HG03103 (cell line): ENCODE measurements at regions not wholly inside any gene's neighbourhood (a gene's known extent, or its start where the extent isn't known, plus 50 kb on each side); places are given as distances from the start of the nearest gene placed in this dataset.

ENCODE experiments used
- ATAC-seq: cut with Tn5 transposase; IDR thresholded peaks from one replicate; pipeline ENCODE4 v1.9.1; 2021; ENCODE audit warnings: low read depth; ENCODE audit not compliant: unreplicated experiment

GRCh38 chr12:115763376-115763775, 514.1 kb downstream of the MED13L start:
- ATAC-seq = no peak

GRCh38 chr12:115762936-115763335, 514.6 kb downstream of the MED13L start:
- ATAC-seq = no peak

- ATAC-seq = no peak
Observed at GRCh38 chr12:115761784-115762183, 515.7 kb downstream of the MED13L start.

- ATAC-seq = no peak
Observed at GRCh38 chr12:115760231-115760630, 517.3 kb downstream of the MED13L start.

GRCh38 chr12:115758877-115759620, 518.4 kb downstream of the MED13L start:
- no peak for ATAC-seq

- ATAC-seq = no peak
Observed at GRCh38 chr12:115758183-115758582, 519.3 kb downstream of the MED13L start.

GRCh38 chr12:115756804-115757203, 520.7 kb downstream of the MED13L start:
- no peak for ATAC-seq

GRCh38 chr12:115756271-115756670, 521.2 kb downstream of the MED13L start:
- no peak for ATAC-seq

- ATAC-seq = no peak
Observed at GRCh38 chr12:115755725-115756085, 521.8 kb downstream of the MED13L start.

- ATAC-seq = no peak
Observed at GRCh38 chr12:115755061-115755724, 522.3 kb downstream of the MED13L start.

- ATAC-seq = no peak
Observed at GRCh38 chr12:115752913-115753726, 524.4 kb downstream of the MED13L start.

- no peak for ATAC-seq
Observed at GRCh38 chr12:115752156-115752555, 525.3 kb downstream of the MED13L start.

GRCh38 chr12:115750340-115750739, 527.2 kb downstream of the MED13L start:
- no peak for ATAC-seq

GRCh38 chr12:115749071-115749841, 528.2 kb downstream of the MED13L start:
- no peak for ATAC-seq

- no peak for ATAC-seq
Observed at GRCh38 chr12:115740586-115741155, 536.8 kb downstream of the MED13L start.

GRCh38 chr12:115737895-115738294, 539.6 kb downstream of the MED13L start:
- no peak for ATAC-seq

- ATAC-seq = no peak
Observed at GRCh38 chr12:115736360-115736759, 541.1 kb downstream of the MED13L start.

GRCh38 chr12:115730975-115731541, 546.4 kb downstream of the MED13L start:
- no peak for ATAC-seq

- ATAC-seq = no peak
Observed at GRCh38 chr12:115726691-115727090, 550.8 kb downstream of the MED13L start.

- ATAC-seq = no peak
Observed at GRCh38 chr12:115722181-115722580, 555.3 kb downstream of the MED13L start.
